ENCODE measurements at regions not wholly inside any gene's neighbourhood (a gene's known extent, or its start where the extent isn't known, plus 50 kb on each side); places are given as distances from the start of the nearest gene placed in this dataset.
"Not testable (repeated sequence)": the region's sequence is repeated elsewhere in the genome, so short reads cannot be mapped to it uniquely, and the experiment has no call there.

GRCh38 chr12:86407620-86408208 lies 151.5 kb upstream of the MGAT4C start:
- peaks cover 16 to 29% (median 18%) of the 10 kb centered on the region in 11 experiments for H3K9me3 ChIP-seq (replicated peaks in 1 of 11)
- no peaks in the 10 kb centered on the region for H3K27me3 ChIP-seq
- no peaks in the 10 kb centered on the region for H4K20me1 ChIP-seq
- no peaks in the 10 kb centered on the region for H3K4me1 ChIP-seq
- no peak overlapping the region for H3K4me3 ChIP-seq
- H3K27ac ChIP-seq: no peak overlapping the region
- no peak overlapping the region for H3K9ac ChIP-seq
- H3K36me3 ChIP-seq: no peaks in the 10 kb centered on the region
- no peak for TF ChIP-seq Cebpa-rat (IDR thresholded peaks at IDR 0.05)
- no peak overlapping the region for H3K4me2 ChIP-seq

- Histone ChIP-seq H3K9me3 (replicated peaks in 1 of 11) (no peaks in the 10 kb centered on the region), H3K36me3 (no peaks in the 10 kb centered on the region), H3K27me3 (no peaks in the 10 kb centered on the region), H3K9ac (no peak overlapping the region), H3K27ac (no peak overlapping the region), H4K20me1 (no peaks in the 10 kb centered on the region), H3K4me1 (no peaks in the 10 kb centered on the region), H3K4me3 (no peak overlapping the region), H3K4me2 (no peak overlapping the region)
- TF ChIP-seq Cebpa-rat (IDR thresholded peaks at IDR 0.05): no peak
Measured at GRCh38 chr12:86389949-86390348, 133.8 kb upstream of the MGAT4C start.

- Histone ChIP-seq H3K4me2 (no peak overlapping the region), H3K4me1 (no peaks in the 10 kb centered on the region), H4K20me1 (no peaks in the 10 kb centered on the region), H3K27me3 (no peaks in the 10 kb centered on the region), H3K27ac (no peak overlapping the region), H3K9ac (no peak overlapping the region), H3K4me3 (no peak overlapping the region), H3K9me3 (replicated peaks in 1 of 11) (0 out of 22 replicates have a peak, but pooled peaks cover 0 to 2% (median 0%) of the 10 kb centered on the region in 11 experiments), H3K36me3 (no peaks in the 10 kb centered on the region)
- TF ChIP-seq Cebpa-rat (IDR thresholded peaks at IDR 0.05): no peak
Measured at GRCh38 chr12:86387591-86388145, 131.5 kb upstream of the MGAT4C start.

- H3K27me3 ChIP-seq; H4K20me1 ChIP-seq; H3K27ac ChIP-seq; H3K4me3 ChIP-seq; H3K4me1 ChIP-seq; H3K4me2 ChIP-seq; H3K9ac ChIP-seq; H3K9me3 ChIP-seq (replicated peaks in 1 of 11); H3K36me3 ChIP-seq: not testable (repeated sequence)
Measured at GRCh38 chr12:86383759-86384158, 127.6 kb upstream of the MGAT4C start.

GRCh38 chr12:86379337-86379736 lies 123.1 kb upstream of the MGAT4C start:
- Histone ChIP-seq H3K9ac (no peak overlapping the region), H4K20me1 (no peaks in the 10 kb centered on the region), H3K36me3 (no peaks in the 10 kb centered on the region), H3K4me2 (no peak overlapping the region), H3K27me3 (no peaks in the 10 kb centered on the region), H3K4me1 (no peaks in the 10 kb centered on the region), H3K9me3 (replicated peaks in 1 of 11) (0 out of 22 replicates have a peak, but pooled peaks cover 0 to 5% (median 0%) of the 10 kb centered on the region in 11 experiments), H3K4me3 (no peak overlapping the region), H3K27ac (no peak overlapping the region)
- no peak for TF ChIP-seq Cebpa-rat (IDR thresholded peaks at IDR 0.05)

- Histone ChIP-seq H3K4me1 (no peaks in the 10 kb centered on the region), H3K4me2 (no peak overlapping the region), H3K4me3 (no peak overlapping the region), H3K27me3 (no peaks in the 10 kb centered on the region), H3K9me3 (replicated peaks in 1 of 11) (no peaks in the 10 kb centered on the region), H4K20me1 (no peaks in the 10 kb centered on the region), H3K27ac (no peak overlapping the region), H3K9ac (no peak overlapping the region), H3K36me3 (no peaks in the 10 kb centered on the region)
- no peak for TF ChIP-seq Cebpa-rat (IDR thresholded peaks at IDR 0.05)
Measured at GRCh38 chr12:86376052-86376451, 119.9 kb upstream of the MGAT4C start.

- H3K9me3 ChIP-seq (replicated peaks in 1 of 11): no peaks in the 10 kb centered on the region
- H3K36me3 ChIP-seq: no peaks in the 10 kb centered on the region
- H3K4me2 ChIP-seq: no peak overlapping the region
- H3K4me3 ChIP-seq: no peak overlapping the region
- H3K4me1 ChIP-seq: no peaks in the 10 kb centered on the region
- no peaks in the 10 kb centered on the region for H3K27me3 ChIP-seq
- no peaks in the 10 kb centered on the region for H4K20me1 ChIP-seq
- no peak for TF ChIP-seq Cebpa-rat (IDR thresholded peaks at IDR 0.05)
- no peak overlapping the region for H3K27ac ChIP-seq
- H3K9ac ChIP-seq: no peak overlapping the region
Measured at GRCh38 chr12:86373813-86374212, 117.6 kb upstream of the MGAT4C start.

- TF ChIP-seq Cebpa-rat (IDR thresholded peaks at IDR 0.05): no peak
- Histone ChIP-seq H3K9me3 (replicated peaks in 1 of 11) (no peaks in the 10 kb centered on the region), H3K4me3 (no peak overlapping the region), H3K4me1 (no peaks in the 10 kb centered on the region), H3K36me3 (no peaks in the 10 kb centered on the region), H4K20me1 (no peaks in the 10 kb centered on the region), H3K4me2 (no peak overlapping the region), H3K27me3 (no peaks in the 10 kb centered on the region), H3K9ac (no peak overlapping the region), H3K27ac (no peak overlapping the region)
Measured at GRCh38 chr12:86367137-86367536, 110.9 kb upstream of the MGAT4C start.

GRCh38 chr12:86349196-86349595 lies 93.0 kb upstream of the MGAT4C start:
- no peaks in the 10 kb centered on the region for H3K9me3 ChIP-seq (replicated peaks in 1 of 11)
- H3K27me3 ChIP-seq: no peaks in the 10 kb centered on the region
- no peaks in the 10 kb centered on the region for H3K36me3 ChIP-seq
- H3K9ac ChIP-seq: no peak overlapping the region
- peaks cover 0 to 4% (median 0%) of the 10 kb centered on the region in 10 experiments; a peak in 1 of 20 replicates for H3K4me1 ChIP-seq
- H3K4me3 ChIP-seq: no peak overlapping the region
- H3K27ac ChIP-seq: no peak overlapping the region
- H4K20me1 ChIP-seq: no peaks in the 10 kb centered on the region
- no peak for TF ChIP-seq Cebpa-rat (IDR thresholded peaks at IDR 0.05)
- H3K4me2 ChIP-seq: no peak overlapping the region

GRCh38 chr12:86333955-86334522 lies 77.8 kb upstream of the MGAT4C start:
- no peak overlapping the region for H3K9ac ChIP-seq
- no peak overlapping the region for H3K27ac ChIP-seq

More at GRCh38 chr12:86333955-86334522, 77.8 kb upstream of the MGAT4C start:
- TF ChIP-seq Cebpa-rat (IDR thresholded peaks at IDR 0.05): no peak
- Histone ChIP-seq H3K4me2 (no peak overlapping the region), H3K4me1 (no peaks in the 10 kb centered on the region), H4K20me1 (no peaks in the 10 kb centered on the region), H3K4me3 (no peak overlapping the region), H3K36me3 (no peaks in the 10 kb centered on the region), H3K27me3 (no peaks in the 10 kb centered on the region), H3K9me3 (replicated peaks in 1 of 11) (no peaks in the 10 kb centered on the region)

All from BLaER1 treated with 17β-estradiol and CSF1 and Interleukin-3, amounts not matched to agents 10 nM and 100 nM (cell line).